Bronchial epithelial cell (primary cell): ENCODE measurements at regions not wholly inside any gene's neighbourhood (a gene's known extent, or its start where the extent isn't known, plus 50 kb on each side); places are given as distances from the start of the nearest gene placed in this dataset.

ENCODE experiments used
- DNase-seq: peaks from one replicate; pipeline ENCODE4 v3.0.0-alpha.2; 2010; ENCODE audit warnings: low read depth
- FAIRE-seq: peaks from 2 replicates; lab custom pipeline; 2011; peaks lifted over from hg19 to GRCh38; lab: Jason Lieb, UNC
- H3K27me3 ChIP-seq: 2 replicates; pipeline ENCODE4 v1.5.1; 2011; ENCODE audit warnings: low read length; ENCODE audit not compliant: control insufficient read depth, insufficient read depth
- H3K36me3 ChIP-seq: 2 replicates; pipeline ENCODE4 v1.5.1; 2011; ENCODE audit warnings: low read length; ENCODE audit not compliant: control insufficient read depth, insufficient read depth
- H3K4me3 ChIP-seq: 2 replicates; pipeline ENCODE4 v1.5.1; 2011; ENCODE audit warnings: mild to moderate bottlenecking, low read depth, low read length, control low read depth
- TF ChIP-seq, protein P1 (sequence below): IDR thresholded peaks from 2 replicates; pipeline ENCODE4 v1.5.1; 2011; ENCODE audit warnings: mild to moderate bottlenecking, moderate library complexity, low read length, control low read depth, inconsistent platforms; ENCODE audit not compliant: insufficient read depth, severe bottlenecking

- Histone ChIP-seq H3K27me3 (no peaks in the 10 kb centered on the region), H3K4me3 (no peak overlapping the region), H3K36me3 (no peaks in the 10 kb centered on the region)
- FAIRE-seq: peak; percentile 50
- DNase-seq: no peak
- TF ChIP-seq, protein P1, sequence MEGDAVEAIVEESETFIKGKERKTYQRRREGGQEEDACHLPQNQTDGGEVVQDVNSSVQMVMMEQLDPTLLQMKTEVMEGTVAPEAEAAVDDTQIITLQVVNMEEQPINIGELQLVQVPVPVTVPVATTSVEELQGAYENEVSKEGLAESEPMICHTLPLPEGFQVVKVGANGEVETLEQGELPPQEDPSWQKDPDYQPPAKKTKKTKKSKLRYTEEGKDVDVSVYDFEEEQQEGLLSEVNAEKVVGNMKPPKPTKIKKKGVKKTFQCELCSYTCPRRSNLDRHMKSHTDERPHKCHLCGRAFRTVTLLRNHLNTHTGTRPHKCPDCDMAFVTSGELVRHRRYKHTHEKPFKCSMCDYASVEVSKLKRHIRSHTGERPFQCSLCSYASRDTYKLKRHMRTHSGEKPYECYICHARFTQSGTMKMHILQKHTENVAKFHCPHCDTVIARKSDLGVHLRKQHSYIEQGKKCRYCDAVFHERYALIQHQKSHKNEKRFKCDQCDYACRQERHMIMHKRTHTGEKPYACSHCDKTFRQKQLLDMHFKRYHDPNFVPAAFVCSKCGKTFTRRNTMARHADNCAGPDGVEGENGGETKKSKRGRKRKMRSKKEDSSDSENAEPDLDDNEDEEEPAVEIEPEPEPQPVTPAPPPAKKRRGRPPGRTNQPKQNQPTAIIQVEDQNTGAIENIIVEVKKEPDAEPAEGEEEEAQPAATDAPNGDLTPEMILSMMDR: no peak
Measured at GRCh38 chr13:110055089-110055488, 251.9 kb downstream of the COL4A1 start.

GRCh38 chr13:110054041-110054440 is 252.9 kb downstream of the COL4A1 start:
- TF ChIP-seq, protein P1: no peak
- H3K4me3 ChIP-seq: no peak overlapping the region
- no peaks in the 10 kb centered on the region for H3K36me3 ChIP-seq
- DNase-seq (no peak), FAIRE-seq (no peak)
- no peaks in the 10 kb centered on the region for H3K27me3 ChIP-seq

GRCh38 chr13:110047496-110047895 is 259.5 kb downstream of the COL4A1 start:
- no peaks in the 10 kb centered on the region for H3K36me3 ChIP-seq
- no peaks in the 10 kb centered on the region for H3K27me3 ChIP-seq
- FAIRE-seq (peak; percentile 84), DNase-seq (peak; percentile 85)
- TF ChIP-seq, protein P1: no peak
- H3K4me3 ChIP-seq: no peak overlapping the region

GRCh38 chr13:110046811-110047210 is 260.1 kb downstream of the COL4A1 start:
- TF ChIP-seq, protein P1: no peak
- FAIRE-seq (no peak), DNase-seq (no peak)
- H3K27me3 ChIP-seq: no peaks in the 10 kb centered on the region
- no peak overlapping the region for H3K4me3 ChIP-seq
- no peaks in the 10 kb centered on the region for H3K36me3 ChIP-seq

- DNase-seq (no peak), FAIRE-seq (no peak)
- TF ChIP-seq, protein P1: no peak
Measured at GRCh38 chr13:110045919-110046318, 259.5 kb upstream of the IRS2 start.

DNA sequence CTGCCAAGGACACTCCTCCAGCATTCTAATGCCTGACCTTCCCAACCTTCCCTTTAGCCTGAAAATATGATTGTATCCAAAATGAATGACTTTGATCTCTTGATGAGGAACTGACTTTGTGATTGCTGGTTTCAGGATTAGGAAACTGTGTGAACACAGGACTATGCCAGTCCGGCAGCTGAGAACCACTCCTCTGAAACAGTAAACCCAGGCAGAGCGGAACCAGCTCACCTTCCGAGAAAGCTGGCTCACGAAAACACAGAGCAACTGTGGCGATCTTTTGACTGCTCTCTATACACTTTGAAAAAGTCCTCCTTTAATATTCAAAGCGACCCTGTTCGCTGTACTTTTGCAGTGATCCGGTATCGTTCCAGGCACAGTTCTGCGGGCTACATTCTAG is 258.8 kb upstream of the IRS2 start:
- TF ChIP-seq, protein P1: no peak
- no peak for DNase-seq
- peak; percentile 55 for FAIRE-seq
- H3K4me3 ChIP-seq: no peak overlapping the region
- no peaks in the 10 kb centered on the region for H3K27me3 ChIP-seq
- no peaks in the 10 kb centered on the region for H3K36me3 ChIP-seq

More at GRCh38 chr13:110045919-110046318, 259.5 kb upstream of the IRS2 start:
- Histone ChIP-seq H3K4me3 (no peak overlapping the region), H3K36me3 (no peaks in the 10 kb centered on the region), H3K27me3 (no peaks in the 10 kb centered on the region)
